ENCODE measurements at regions not wholly inside any gene's neighbourhood (a gene's known extent, or its start where the extent isn't known, plus 50 kb on each side); places are given as distances from the start of the nearest gene placed in this dataset.

- Histone ChIP-seq H3K4me2 (ENCODE audit: extremely low read depth, insufficient read depth, low read length) (no peak overlapping the region), H3K36me3 (ENCODE audit: control insufficient read depth, insufficient read depth, low read length) (no peaks in the 10 kb centered on the region), H3K9ac (ENCODE audit: insufficient read depth, low read length) (no peak overlapping the region), H3K4me3 (replicated peaks in 1 of 4; ENCODE audit: control extremely low read depth in 1 of 4, insufficient read depth in 1 of 4, low read depth in 3 of 4, low read length in 4 of 4) (no peak overlapping the region), H4K20me1 (ENCODE audit: control insufficient read depth, extremely low read depth, insufficient read depth, low read length) (no peaks in the 10 kb centered on the region), H3K79me2 (ENCODE audit: control insufficient read depth, insufficient read depth, low read length) (no peaks in the 10 kb centered on the region), H3K4me1 (ENCODE audit: control insufficient read depth, extremely low read depth, insufficient read depth, low read length) (no peaks in the 10 kb centered on the region), H3K9me3 (ENCODE audit: control insufficient read depth, insufficient read depth, low read depth, low read length) (no peaks in the 10 kb centered on the region), H2AFZ (ENCODE audit: low read length) (no peak overlapping the region), H3K27me3 (ENCODE audit: control insufficient read depth, insufficient read depth, low read length) (no peaks in the 10 kb centered on the region), H3K27ac (ENCODE audit: insufficient read depth, low read length) (no peak overlapping the region)
- TF ChIP-seq, protein P1, sequence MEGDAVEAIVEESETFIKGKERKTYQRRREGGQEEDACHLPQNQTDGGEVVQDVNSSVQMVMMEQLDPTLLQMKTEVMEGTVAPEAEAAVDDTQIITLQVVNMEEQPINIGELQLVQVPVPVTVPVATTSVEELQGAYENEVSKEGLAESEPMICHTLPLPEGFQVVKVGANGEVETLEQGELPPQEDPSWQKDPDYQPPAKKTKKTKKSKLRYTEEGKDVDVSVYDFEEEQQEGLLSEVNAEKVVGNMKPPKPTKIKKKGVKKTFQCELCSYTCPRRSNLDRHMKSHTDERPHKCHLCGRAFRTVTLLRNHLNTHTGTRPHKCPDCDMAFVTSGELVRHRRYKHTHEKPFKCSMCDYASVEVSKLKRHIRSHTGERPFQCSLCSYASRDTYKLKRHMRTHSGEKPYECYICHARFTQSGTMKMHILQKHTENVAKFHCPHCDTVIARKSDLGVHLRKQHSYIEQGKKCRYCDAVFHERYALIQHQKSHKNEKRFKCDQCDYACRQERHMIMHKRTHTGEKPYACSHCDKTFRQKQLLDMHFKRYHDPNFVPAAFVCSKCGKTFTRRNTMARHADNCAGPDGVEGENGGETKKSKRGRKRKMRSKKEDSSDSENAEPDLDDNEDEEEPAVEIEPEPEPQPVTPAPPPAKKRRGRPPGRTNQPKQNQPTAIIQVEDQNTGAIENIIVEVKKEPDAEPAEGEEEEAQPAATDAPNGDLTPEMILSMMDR (conservative IDR thresholded peaks at IDR 0.05 in 1 of 2, IDR thresholded peaks at IDR 0.05 in 1 of 2; ENCODE audit: low read depth in 1 of 2, low read length in 2 of 2), result no peak
- TF ChIP-seq EZH2 (IDR thresholded peaks at IDR 0.05; ENCODE audit: low read length, missing control alignments), result no peak
- no peak for DNase-seq (ENCODE audit: low read depth in 2 of 2)
Observed at GRCh38 chr2:111239107-111239506, 118.4 kb downstream of the BCL2L11 start.

- Histone ChIP-seq H3K79me2 (ENCODE audit: control insufficient read depth, insufficient read depth, low read length) (no peaks in the 10 kb centered on the region), H3K27ac (ENCODE audit: insufficient read depth, low read length) (no peak overlapping the region), H4K20me1 (ENCODE audit: control insufficient read depth, extremely low read depth, insufficient read depth, low read length) (no peaks in the 10 kb centered on the region), H3K4me2 (ENCODE audit: extremely low read depth, insufficient read depth, low read length) (no peak overlapping the region), H3K27me3 (ENCODE audit: control insufficient read depth, insufficient read depth, low read length) (no peaks in the 10 kb centered on the region), H3K4me3 (replicated peaks in 1 of 4; ENCODE audit: control extremely low read depth in 1 of 4, insufficient read depth in 1 of 4, low read depth in 3 of 4, low read length in 4 of 4) (no peak overlapping the region), H3K9me3 (ENCODE audit: control insufficient read depth, insufficient read depth, low read depth, low read length) (no peaks in the 10 kb centered on the region), H3K4me1 (ENCODE audit: control insufficient read depth, extremely low read depth, insufficient read depth, low read length) (no peaks in the 10 kb centered on the region), H3K9ac (ENCODE audit: insufficient read depth, low read length) (no peak overlapping the region), H2AFZ (ENCODE audit: low read length) (no peak overlapping the region), H3K36me3 (ENCODE audit: control insufficient read depth, insufficient read depth, low read length) (no peaks in the 10 kb centered on the region)
- DNase-seq (ENCODE audit: low read depth in 2 of 2), result no peak
- no peak for TF ChIP-seq EZH2 (IDR thresholded peaks at IDR 0.05; ENCODE audit: low read length, missing control alignments)
- TF ChIP-seq, protein P1 (conservative IDR thresholded peaks at IDR 0.05 in 1 of 2, IDR thresholded peaks at IDR 0.05 in 1 of 2; ENCODE audit: low read depth in 1 of 2, low read length in 2 of 2), result no peak
Observed at GRCh38 chr2:111239581-111240249, 119.0 kb downstream of the BCL2L11 start.

GRCh38 chr2:111243295-111243694, 122.6 kb downstream of the BCL2L11 start:
- no peak for DNase-seq (ENCODE audit: low read depth in 2 of 2)

More at GRCh38 chr2:111243295-111243694, 122.6 kb downstream of the BCL2L11 start:
- no peak for TF ChIP-seq EZH2 (IDR thresholded peaks at IDR 0.05; ENCODE audit: low read length, missing control alignments)
- TF ChIP-seq, protein P1 (conservative IDR thresholded peaks at IDR 0.05 in 1 of 2, IDR thresholded peaks at IDR 0.05 in 1 of 2; ENCODE audit: low read depth in 1 of 2, low read length in 2 of 2), result no peak
- no peak overlapping the region for H3K27ac ChIP-seq (ENCODE audit: insufficient read depth, low read length)
- no peaks in the 10 kb centered on the region for H3K9me3 ChIP-seq (ENCODE audit: control insufficient read depth, insufficient read depth, low read depth, low read length)
- no peak overlapping the region for H3K4me2 ChIP-seq (ENCODE audit: extremely low read depth, insufficient read depth, low read length)
- no peaks in the 10 kb centered on the region for H3K4me1 ChIP-seq (ENCODE audit: control insufficient read depth, extremely low read depth, insufficient read depth, low read length)
- no peak overlapping the region for H3K4me3 ChIP-seq (replicated peaks in 1 of 4; ENCODE audit: control extremely low read depth in 1 of 4, insufficient read depth in 1 of 4, low read depth in 3 of 4, low read length in 4 of 4)
- H4K20me1 ChIP-seq (ENCODE audit: control insufficient read depth, extremely low read depth, insufficient read depth, low read length), result no peaks in the 10 kb centered on the region
- no peak overlapping the region for H2AFZ ChIP-seq (ENCODE audit: low read length)
- peaks cover 3% of the 10 kb centered on the region for H3K36me3 ChIP-seq (ENCODE audit: control insufficient read depth, insufficient read depth, low read length)
- no peaks in the 10 kb centered on the region for H3K79me2 ChIP-seq (ENCODE audit: control insufficient read depth, insufficient read depth, low read length)
- H3K9ac ChIP-seq (ENCODE audit: insufficient read depth, low read length), result no peak overlapping the region
- H3K27me3 ChIP-seq (ENCODE audit: control insufficient read depth, insufficient read depth, low read length), result no peaks in the 10 kb centered on the region
